ENCODE measurements at regions not wholly inside any gene's neighbourhood (a gene's known extent, or its start where the extent isn't known, plus 50 kb on each side); places are given as distances from the start of the nearest gene placed in this dataset.
A peak's percentile ranks its signal among the peaks of the same experiment; 100 is the strongest.

GRCh38 chr3:31246293-31247062 lies 286.2 kb upstream of the STT3B start:
- DNase-seq (ENCODE audit: low read depth), result peak; percentile 31

- no peak for DNase-seq (ENCODE audit: low read depth)
Observed at GRCh38 chr3:31247063-31247447, 285.7 kb upstream of the STT3B start.

- DNase-seq (ENCODE audit: low read depth), result no peak
Observed at GRCh38 chr3:31247850-31248562, 284.7 kb upstream of the STT3B start.

GRCh38 chr3:31248563-31248992 lies 284.1 kb upstream of the STT3B start:
- DNase-seq (ENCODE audit: low read depth), result no peak

- DNase-seq (ENCODE audit: low read depth), result no peak
Observed at GRCh38 chr3:31249545-31249944, 283.2 kb upstream of the STT3B start.

GRCh38 chr3:31250116-31250777 lies 282.5 kb upstream of the STT3B start:
- no peak for DNase-seq (ENCODE audit: low read depth)

GRCh38 chr3:31251083-31251482 lies 281.6 kb upstream of the STT3B start:
- DNase-seq (ENCODE audit: low read depth), result no peak

- no peak for DNase-seq (ENCODE audit: low read depth)
Observed at GRCh38 chr3:31252216-31253185, 280.2 kb upstream of the STT3B start.

- DNase-seq (ENCODE audit: low read depth), result no peak
Observed at GRCh38 chr3:31253782-31254181, 278.9 kb upstream of the STT3B start.

- DNase-seq (ENCODE audit: low read depth), result no peak
Observed at GRCh38 chr3:31254483-31254882, 278.2 kb upstream of the STT3B start.

- DNase-seq (ENCODE audit: low read depth), result no peak
Observed at GRCh38 chr3:31255007-31255581, 277.6 kb upstream of the STT3B start.

- DNase-seq (ENCODE audit: low read depth), result no peak
Observed at GRCh38 chr3:31262201-31262600, 270.5 kb upstream of the STT3B start.

- no peak for DNase-seq (ENCODE audit: low read depth)
Observed at GRCh38 chr3:31263897-31264296, 268.8 kb upstream of the STT3B start.

- no peak for DNase-seq (ENCODE audit: low read depth)
Observed at GRCh38 chr3:31265646-31266428, 266.9 kb upstream of the STT3B start.

GRCh38 chr3:31268868-31269267 lies 263.9 kb upstream of the STT3B start:
- DNase-seq (ENCODE audit: low read depth), result peak; percentile 23

GRCh38 chr3:31270010-31270409 lies 262.7 kb upstream of the STT3B start:
- DNase-seq (ENCODE audit: low read depth), result no peak

- DNase-seq (ENCODE audit: low read depth), result no peak
Observed at GRCh38 chr3:31274326-31275024, 258.2 kb upstream of the STT3B start.

- DNase-seq (ENCODE audit: low read depth), result peak; percentile 40
Observed at GRCh38 chr3:31275038-31275572, 257.6 kb upstream of the STT3B start.

GRCh38 chr3:31275583-31275982 lies 257.1 kb upstream of the STT3B start:
- DNase-seq (ENCODE audit: low read depth), result no peak

All from myocyte (in vitro differentiated cells).